NCI-H82 treated with DMSO at 0.1 percent for 48 hours (cell line): ENCODE measurements at regions not wholly inside any gene's neighbourhood (a gene's known extent, or its start where the extent isn't known, plus 50 kb on each side); places are given as distances from the start of the nearest gene placed in this dataset.
A peak's percentile ranks its signal among the peaks of the same experiment; 100 is the strongest.
"Not testable (repeated sequence)": the region's sequence is repeated elsewhere in the genome, so short reads cannot be mapped to it uniquely, and the experiment has no call there.

ENCODE experiments used
- DNase-seq: peaks from one replicate; lab custom pipeline; 2025; ENCODE audit not compliant: unreplicated experiment; lab: John Stamatoyannopoulos, UW

DNA sequence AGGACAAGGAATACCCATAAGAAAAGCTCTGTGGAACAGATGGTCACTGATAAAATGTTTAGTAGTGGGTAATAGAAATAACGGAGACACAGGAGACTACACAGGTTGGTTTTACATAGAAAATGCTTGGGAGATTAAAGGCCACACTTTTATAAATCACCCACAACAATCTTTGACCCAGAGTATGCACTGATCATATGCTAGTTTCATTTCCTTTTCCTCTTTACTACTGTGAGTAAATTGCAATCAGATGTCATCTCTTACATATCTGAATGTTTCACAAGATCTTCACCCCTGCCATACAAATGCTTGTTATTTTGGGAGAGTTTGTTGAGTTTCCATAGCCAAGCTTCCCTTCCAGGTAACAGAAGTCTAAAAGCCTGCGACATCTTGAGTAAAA is 978.4 kb upstream of the KLHL29 start:
- DNase-seq, result no peak

DNA sequence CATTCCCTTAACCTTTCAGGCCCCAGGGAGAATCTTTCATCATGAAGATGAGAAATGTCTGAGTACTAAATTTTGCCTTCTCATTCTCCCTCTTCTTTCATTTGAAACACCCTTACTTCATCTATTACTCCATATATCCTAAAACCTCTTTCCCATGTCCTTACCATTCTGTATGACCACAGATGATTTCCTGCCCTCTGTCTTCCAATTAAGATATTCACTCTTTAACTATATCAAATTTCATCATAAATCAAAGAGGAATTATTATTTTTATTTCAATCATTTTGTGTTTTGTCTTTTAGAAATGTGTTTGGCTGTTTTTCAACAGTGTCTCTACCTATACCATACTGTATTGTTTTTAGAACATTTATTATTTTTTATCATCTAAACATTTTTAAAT is 964.9 kb upstream of the KLHL29 start:
- no peak for DNase-seq

- DNase-seq, result peak; percentile 88
Measured at GRCh38 chr2:22442051-22442450, 942.9 kb upstream of the KLHL29 start.

GRCh38 chr2:22444281-22444680 is 940.7 kb upstream of the KLHL29 start:
- no peak for DNase-seq

DNA sequence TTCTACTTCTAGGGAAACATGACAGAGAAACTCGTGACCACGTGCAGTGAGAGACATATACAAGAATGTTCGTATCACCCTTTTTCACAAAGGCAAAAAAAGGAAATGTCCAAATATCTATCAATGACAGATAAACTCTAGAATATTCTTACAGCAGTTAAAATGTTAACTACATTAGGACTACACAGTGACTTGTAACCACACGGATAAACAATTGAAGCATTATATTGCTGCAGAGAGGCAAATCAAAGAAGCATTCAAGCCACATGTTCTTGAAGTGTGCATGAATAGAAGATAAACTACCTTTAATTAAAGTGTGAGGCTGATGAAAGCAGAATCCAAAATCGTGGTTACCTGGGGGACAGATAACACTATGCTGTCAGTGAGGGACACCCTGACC is 935.3 kb upstream of the KLHL29 start:
- no peak for DNase-seq

DNA sequence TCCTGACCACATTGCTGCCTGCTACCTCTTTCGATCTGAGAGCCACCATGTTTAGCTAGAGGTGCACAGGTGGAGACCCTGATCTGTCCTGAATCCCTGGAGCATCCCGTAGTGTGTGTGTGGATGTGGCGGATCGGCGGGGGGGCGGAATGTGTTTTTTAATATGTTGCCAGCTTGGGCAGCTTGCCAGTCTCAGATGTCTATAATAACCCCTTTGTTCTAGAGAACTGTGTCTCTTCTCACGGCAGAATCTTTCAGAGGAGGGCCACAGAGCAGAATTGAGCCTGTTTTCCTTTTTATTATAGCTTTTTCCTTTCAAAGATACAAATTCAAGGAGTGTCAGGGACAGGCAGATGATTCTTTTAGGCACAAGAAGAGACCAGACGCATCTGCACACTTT is 934.1 kb upstream of the KLHL29 start:
- DNase-seq, result no peak

GRCh38 chr2:22454826-22455485 is 930.0 kb upstream of the KLHL29 start:
- DNase-seq, result no peak

- no peak for DNase-seq
Measured at GRCh38 chr2:22458440-22458839, 926.5 kb upstream of the KLHL29 start.

DNA sequence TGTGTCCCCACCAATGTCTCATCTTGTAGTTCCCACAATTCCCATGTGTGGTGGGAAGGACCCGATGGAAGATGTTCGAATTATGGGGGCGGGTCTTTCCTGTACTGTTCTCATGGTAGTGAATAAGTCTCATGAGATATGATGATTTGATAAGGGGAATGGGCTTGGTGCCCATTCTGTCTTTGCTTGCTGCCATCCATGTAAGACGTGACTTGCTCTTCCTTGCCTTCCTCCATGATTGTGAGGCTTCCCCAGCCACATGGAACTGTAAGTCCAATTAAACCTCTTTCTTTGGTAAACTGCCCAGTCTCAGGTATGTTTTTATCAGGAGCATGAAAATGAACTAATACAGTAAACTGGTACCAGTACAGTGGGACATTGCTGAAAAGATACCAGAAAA is 909.9 kb upstream of the KLHL29 start:
- DNase-seq, result not testable (repeated sequence)

GRCh38 chr2:22478329-22478728 is 906.6 kb upstream of the KLHL29 start:
- DNase-seq, result no peak

- no peak for DNase-seq
Measured at GRCh38 chr2:22481486-22482259, 903.3 kb upstream of the KLHL29 start.

DNA sequence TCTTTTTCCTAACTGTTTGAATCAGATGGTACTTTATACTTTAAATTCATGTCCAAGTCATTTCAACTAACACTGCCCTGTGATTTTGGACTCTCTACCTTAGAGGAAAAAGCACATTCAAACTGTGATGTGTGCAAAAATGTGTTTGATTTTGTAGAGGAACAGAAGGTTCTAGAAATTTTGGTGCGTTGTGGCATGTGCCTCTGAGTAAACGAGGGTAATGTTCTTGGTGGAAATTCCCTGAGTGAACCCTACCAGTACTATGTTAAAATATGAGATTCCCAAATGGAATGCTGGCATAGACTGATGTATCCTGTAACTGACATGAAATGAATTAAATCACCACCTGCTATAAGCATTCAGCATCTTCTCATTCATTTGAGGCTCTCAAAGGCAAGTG is 901.9 kb upstream of the KLHL29 start:
- no peak for DNase-seq

- no peak for DNase-seq
Measured at GRCh38 chr2:22485486-22485885, 899.5 kb upstream of the KLHL29 start.

DNA sequence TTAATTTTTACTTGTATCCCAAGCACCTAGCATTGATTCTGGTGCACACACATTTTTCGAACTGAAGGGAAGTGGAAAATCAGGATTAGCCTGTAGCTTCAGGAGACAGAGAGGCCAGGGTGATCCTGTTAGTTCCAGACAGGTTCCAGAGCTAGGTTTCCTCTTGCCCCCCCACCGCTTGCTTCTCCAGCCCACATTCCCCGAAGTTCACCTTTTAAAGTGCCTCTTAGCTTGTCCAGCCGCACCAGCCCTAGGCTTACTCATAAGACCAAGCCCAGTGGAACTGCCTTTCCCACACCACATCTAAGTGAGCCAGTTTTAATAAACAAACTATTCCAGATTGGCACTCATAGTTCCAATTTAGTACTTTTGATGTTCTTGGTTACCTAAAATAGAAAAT is 898.6 kb upstream of the KLHL29 start:
- DNase-seq, result no peak

- DNase-seq, result no peak
Measured at GRCh38 chr2:22487036-22487435, 897.9 kb upstream of the KLHL29 start.

DNA sequence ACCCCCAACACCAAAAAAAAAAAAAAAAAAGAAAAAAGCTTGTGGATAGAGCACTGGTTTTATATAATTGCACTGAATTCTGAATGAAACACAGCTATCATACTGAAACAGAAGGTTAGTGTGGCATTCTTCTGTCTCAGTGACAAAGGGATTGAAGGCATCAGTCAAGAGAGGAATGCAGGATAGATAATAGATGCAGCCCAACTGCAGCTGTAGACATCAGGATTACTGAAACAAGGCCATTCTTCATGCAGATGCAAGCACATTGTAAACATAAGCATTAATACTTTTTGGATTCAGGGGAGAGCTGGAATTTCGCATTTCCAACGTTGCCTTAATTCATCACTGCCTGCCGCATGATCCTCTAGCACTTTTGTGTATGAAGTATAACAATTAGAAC is 897.4 kb upstream of the KLHL29 start:
- no peak for DNase-seq

DNA sequence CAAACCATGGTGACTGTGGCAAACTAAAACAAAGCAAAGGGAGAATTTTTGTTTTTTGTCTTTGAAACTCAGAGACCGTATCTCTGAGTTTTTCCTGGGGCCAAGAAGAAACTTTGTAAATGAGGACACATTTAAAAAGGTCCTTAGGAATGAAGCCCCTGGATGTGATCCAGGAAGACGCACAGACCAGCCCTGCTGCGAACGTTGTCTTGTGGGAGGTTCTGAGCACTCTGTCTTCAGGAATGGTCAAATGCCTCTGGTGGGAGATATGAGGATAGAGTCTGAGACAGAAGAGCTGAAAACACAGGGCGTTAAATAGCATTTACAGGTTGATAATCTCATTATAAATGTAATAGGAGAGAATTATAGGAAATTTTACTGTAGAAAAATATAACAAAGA is 893.5 kb upstream of the KLHL29 start:
- no peak for DNase-seq

DNA sequence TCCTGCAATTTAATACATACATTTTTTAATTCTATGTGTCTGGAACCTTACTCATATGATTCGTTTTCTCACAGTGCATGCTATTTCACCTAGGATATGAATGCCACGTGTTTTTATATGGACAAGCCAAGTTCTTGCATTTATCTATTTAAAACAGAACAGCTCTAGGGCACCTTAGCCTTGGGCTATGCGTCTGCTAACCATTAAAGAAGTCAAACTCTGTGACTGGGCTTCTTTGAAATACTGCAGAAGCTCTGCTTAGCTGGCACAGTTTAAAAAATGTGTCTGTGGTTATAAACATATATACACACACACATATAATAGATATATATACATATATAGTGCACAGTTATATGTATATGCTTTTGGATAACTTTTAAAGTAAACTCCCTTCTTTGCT is 890.8 kb upstream of the KLHL29 start:
- no peak for DNase-seq

DNA sequence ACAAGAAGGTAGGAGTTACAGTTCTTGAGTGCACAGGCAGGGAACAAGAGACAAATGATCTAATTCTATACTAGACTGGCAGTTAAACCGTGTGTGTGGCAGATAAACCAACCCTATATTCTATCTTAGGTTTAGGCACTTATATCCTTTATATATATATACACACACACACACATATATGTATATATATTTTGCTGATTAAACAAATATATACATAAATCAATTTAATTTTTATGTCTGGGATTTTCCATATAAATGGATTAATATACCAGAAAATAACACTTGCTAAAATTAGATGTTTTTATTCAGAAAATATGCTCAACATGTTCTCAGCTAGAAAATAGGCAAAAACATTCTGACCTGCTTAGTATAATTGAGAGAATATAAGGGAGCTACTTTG is 887.9 kb upstream of the KLHL29 start:
- no peak for DNase-seq

DNA sequence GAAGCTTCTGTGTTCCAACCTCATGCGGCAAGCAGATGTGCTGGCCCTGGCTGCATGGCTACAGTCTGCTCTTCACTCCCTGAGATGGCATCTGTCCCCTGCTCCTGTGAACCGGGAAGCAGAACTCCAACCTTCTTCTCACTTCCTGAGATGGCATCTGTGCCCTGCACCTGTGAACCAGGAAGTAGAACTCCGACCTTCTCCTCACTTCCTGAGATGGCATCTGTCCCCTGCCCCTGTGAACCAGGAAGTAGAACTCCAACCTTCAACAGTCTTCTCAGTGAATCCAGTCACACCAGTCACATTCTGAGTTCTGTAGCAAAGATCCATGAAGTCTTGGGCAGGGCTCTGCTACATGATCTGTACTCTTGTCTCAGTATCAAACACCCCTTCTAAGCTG is 887.2 kb upstream of the KLHL29 start:
- DNase-seq, result no peak

GRCh38 chr2:22499082-22499839 is 885.7 kb upstream of the KLHL29 start:
- DNase-seq, result no peak

GRCh38 chr2:22500555-22500935 is 884.4 kb upstream of the KLHL29 start:
- no peak for DNase-seq
